ENCODE measurements at regions not wholly inside any gene's neighbourhood (a gene's known extent, or its start where the extent isn't known, plus 50 kb on each side); places are given as distances from the start of the nearest gene placed in this dataset.

- TF ChIP-seq CTCF (IDR thresholded peaks at IDR 0.05), result no peak
- no peak for TF ChIP-seq POLR2A (IDR thresholded peaks at IDR 0.05)
- TF ChIP-seq POLR2AphosphoS5 (IDR thresholded peaks at IDR 0.05), result no peak
These were observed 126.3 kb downstream of the SCG2 start for GRCh38 chr2:223475901-223476300.
